ENCODE measurements at regions not wholly inside any gene's neighbourhood (a gene's known extent, or its start where the extent isn't known, plus 50 kb on each side); places are given as distances from the start of the nearest gene placed in this dataset.

DNA sequence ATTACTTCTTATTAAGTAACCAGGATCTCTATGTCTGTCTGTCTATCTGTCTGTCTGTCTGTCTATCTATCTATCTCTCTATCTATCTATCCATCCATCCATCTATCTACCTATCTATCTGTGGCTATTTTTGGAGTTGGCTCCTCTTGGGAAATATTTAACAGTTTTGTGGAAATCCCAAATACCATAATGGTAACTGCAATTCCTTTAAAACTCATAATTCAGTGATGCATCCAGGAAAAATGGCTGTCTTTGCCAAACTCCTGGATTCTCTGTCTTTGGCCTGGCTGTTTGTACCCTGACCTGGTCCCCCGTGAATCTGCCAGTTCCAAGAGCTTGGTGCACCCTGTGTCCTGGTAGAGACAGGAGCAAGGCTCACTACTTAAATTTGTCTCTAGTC, 197.0 kb downstream of the PCSK1 start:
- TF ChIP-seq YY1 (IDR thresholded peaks at IDR 0.05; ENCODE audit: insufficient read depth, insufficient read length) (no peak), ZNF274 (IDR thresholded peaks at IDR 0.05; ENCODE audit: low read depth, low read length) (no peak), SUZ12 (IDR thresholded peaks at IDR 0.05; ENCODE audit: extremely low read depth, insufficient read depth, insufficient read length) (no peak)
